Esophagus squamous epithelium (tissue), 5 donors: ENCODE measurements at regions not wholly inside any gene's neighbourhood (a gene's known extent, or its start where the extent isn't known, plus 50 kb on each side); places are given as distances from the start of the nearest gene placed in this dataset.

Experiments
- DNase-seq: peaks from one replicate; lab custom pipeline; 2025; lab: John Stamatoyannopoulos, UW
- H3K27ac ChIP-seq, 4 donors: fragments of 200-600 bp; sonication (generic); one replicate each; pipeline ENCODE4 v1.5.1; 2016 to 2019; ENCODE audit warnings: mild to moderate bottlenecking in 1 of 4
- H3K27me3 ChIP-seq, 4 donors: fragments of 200-600 bp; sonication (generic); 1 replicate in 3 of 4; 2 replicates in 1 of 4; pipeline versions ENCODE4 v1.5.1 to v1.6.0; 2017 to 2021; ENCODE audit warnings: antibody characterized with exemption in 1 of 4
- H3K36me3 ChIP-seq, 3 donors: fragments of 200-600 bp; sonication (generic); one replicate each; pipeline ENCODE4 v1.5.1; 2016 to 2019
- H3K4me1 ChIP-seq, 3 donors: fragments of 200-600 bp; sonication (generic); one replicate each; pipeline ENCODE4 v1.5.1; 2017 to 2019
- H3K4me3 ChIP-seq, 4 donors: fragments of 200-600 bp; sonication (generic); 1 replicate in 3 of 4; 2 replicates in 1 of 4; pipeline ENCODE4 v1.5.1; 2016 to 2019; ENCODE audit warnings: mild to moderate bottlenecking in 2 of 4, moderate library complexity in 1 of 4
- H3K9me3 ChIP-seq, 3 donors: fragments of 200-600 bp; sonication (generic); one replicate each; pipeline ENCODE4 v1.5.1; 2016 to 2019
- POLR2A ChIP-seq, 4 donors: fragments of 450-650 bp; IDR thresholded peaks; one replicate each; pipeline ENCODE4 v1.6.1; 2017; ENCODE audit warnings: antibody characterized with exemption in 4 of 4, mild to moderate bottlenecking in 4 of 4, moderate library complexity in 3 of 4
- WGBS, 2 donors: methylation state at CpG; one replicate each; pipeline ENCODE4 v1.1.5; 2018; 5-methylcytosine and 5-hydroxymethylcytosine counted together
- intact Hi-C: fragments of 100-400 bp; cut with DNase I; formaldehyde crosslinking; loops from one replicate; pipeline ENCODE4 v1.15.0; 2022
- TF ChIP-seq, protein P1 (sequence below), 6 experiments: fragments of 450-650 bp in 4 of 6; fragments of 200-600 bp in 2 of 6; sonication (generic) in 2 of 6; IDR thresholded peaks; one replicate each; pipeline ENCODE4 v1.5.1; 2016 to 2019; ENCODE audit warnings: antibody characterized with exemption in 6 of 6, mild to moderate bottlenecking in 4 of 6, moderate library complexity in 4 of 6
- donor health status: DM: yes; HTN: yes; CAD: no.

GRCh38 chr11:86185381-86185750 is 59.2 kb upstream of the EED start:
- Histone ChIP-seq H3K36me3 (no peaks in the 10 kb centered on the region), H3K9me3 (no peaks in the 10 kb centered on the region), H3K27ac (no peak overlapping the region), H3K27me3 (no peaks in the 10 kb centered on the region), H3K4me3 (no peak overlapping the region), H3K4me1 (peaks cover 0 to 14% (median 0%) of the 10 kb centered on the region in 3 donors)
- TF ChIP-seq POLR2A (IDR thresholded peaks at IDR 0.05): no peak
- TF ChIP-seq, protein P1, sequence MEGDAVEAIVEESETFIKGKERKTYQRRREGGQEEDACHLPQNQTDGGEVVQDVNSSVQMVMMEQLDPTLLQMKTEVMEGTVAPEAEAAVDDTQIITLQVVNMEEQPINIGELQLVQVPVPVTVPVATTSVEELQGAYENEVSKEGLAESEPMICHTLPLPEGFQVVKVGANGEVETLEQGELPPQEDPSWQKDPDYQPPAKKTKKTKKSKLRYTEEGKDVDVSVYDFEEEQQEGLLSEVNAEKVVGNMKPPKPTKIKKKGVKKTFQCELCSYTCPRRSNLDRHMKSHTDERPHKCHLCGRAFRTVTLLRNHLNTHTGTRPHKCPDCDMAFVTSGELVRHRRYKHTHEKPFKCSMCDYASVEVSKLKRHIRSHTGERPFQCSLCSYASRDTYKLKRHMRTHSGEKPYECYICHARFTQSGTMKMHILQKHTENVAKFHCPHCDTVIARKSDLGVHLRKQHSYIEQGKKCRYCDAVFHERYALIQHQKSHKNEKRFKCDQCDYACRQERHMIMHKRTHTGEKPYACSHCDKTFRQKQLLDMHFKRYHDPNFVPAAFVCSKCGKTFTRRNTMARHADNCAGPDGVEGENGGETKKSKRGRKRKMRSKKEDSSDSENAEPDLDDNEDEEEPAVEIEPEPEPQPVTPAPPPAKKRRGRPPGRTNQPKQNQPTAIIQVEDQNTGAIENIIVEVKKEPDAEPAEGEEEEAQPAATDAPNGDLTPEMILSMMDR (IDR thresholded peaks at IDR 0.05): no peak
- WGBS, 2 donors: 76 to 91% methylated on average over 2 of the region's 2 CpGs
- DNase-seq: no peak
- intact Hi-C loops: no loop called here

- intact Hi-C loops: no loop called here
- no peak for TF ChIP-seq POLR2A (IDR thresholded peaks at IDR 0.05)
- TF ChIP-seq, protein P1 (IDR thresholded peaks at IDR 0.05): no peak
- DNase-seq: no peak
- H3K9me3 ChIP-seq: no peaks in the 10 kb centered on the region
- no peaks in the 10 kb centered on the region for H3K36me3 ChIP-seq
- H3K27me3 ChIP-seq: no peaks in the 10 kb centered on the region
- 82 to 97% methylated on average over 3 to 4 of the region's 5 CpGs for WGBS, 2 donors
- H3K27ac ChIP-seq: no peak overlapping the region
- H3K4me3 ChIP-seq: no peak overlapping the region
- peaks cover 0 to 18% (median 0%) of the 10 kb centered on the region in 3 donors for H3K4me1 ChIP-seq
Measured at GRCh38 chr11:86184728-86185380, 59.7 kb upstream of the EED start.

GRCh38 chr11:86183694-86184093 is 60.9 kb upstream of the EED start:
- DNase-seq: no peak
- H3K27me3 ChIP-seq: no peaks in the 10 kb centered on the region
- no peak for TF ChIP-seq POLR2A (IDR thresholded peaks at IDR 0.05)
- TF ChIP-seq, protein P1 (IDR thresholded peaks at IDR 0.05): no peak
- no peaks in the 10 kb centered on the region for H3K9me3 ChIP-seq
- H3K36me3 ChIP-seq: no peaks in the 10 kb centered on the region
- H3K4me1 ChIP-seq: peaks cover 0 to 27% (median 4%) of the 10 kb centered on the region in 3 donors
- WGBS, 2 donors: 48 to 64% methylated on average over 2 of the region's 2 CpGs
- peak overlapping the region in 3 of 4 donors; percentile 20 to 51 (median 28) for H3K27ac ChIP-seq
- H3K4me3 ChIP-seq: no peak overlapping the region
- intact Hi-C loops: no loop called here

- H3K27ac ChIP-seq: peak overlapping the region in 3 of 4 donors; percentile 20 to 51 (median 28)
- no peak for TF ChIP-seq POLR2A (IDR thresholded peaks at IDR 0.05)
- TF ChIP-seq, protein P1 (IDR thresholded peaks at IDR 0.05): no peak
Measured at GRCh38 chr11:86182976-86183584, 61.5 kb upstream of the EED start.

GRCh38 chr11:86181379-86181778 is 63.2 kb upstream of the EED start:
- H3K4me3 ChIP-seq: no peak overlapping the region
- no peak for DNase-seq
- no peaks in the 10 kb centered on the region for H3K36me3 ChIP-seq
- H3K27me3 ChIP-seq: no peaks in the 10 kb centered on the region
- no peak overlapping the region for H3K27ac ChIP-seq
- peaks cover 3 to 27% (median 9%) of the 10 kb centered on the region in 3 donors for H3K4me1 ChIP-seq
- no peak for TF ChIP-seq POLR2A (IDR thresholded peaks at IDR 0.05)
- TF ChIP-seq, protein P1 (IDR thresholded peaks at IDR 0.05): no peak
- WGBS, 2 donors: 81 to 84% methylated on average over 4 of the region's 4 CpGs
- H3K9me3 ChIP-seq: no peaks in the 10 kb centered on the region
- intact Hi-C loops: no loop called here

More at GRCh38 chr11:86182976-86183584, 61.5 kb upstream of the EED start:
- Histone ChIP-seq H3K27me3 (no peaks in the 10 kb centered on the region), H3K4me1 (peaks cover 0 to 27% (median 6%) of the 10 kb centered on the region in 3 donors), H3K36me3 (no peaks in the 10 kb centered on the region), H3K4me3 (no peak overlapping the region), H3K9me3 (no peaks in the 10 kb centered on the region)
- intact Hi-C loops: no loop called here
- DNase-seq: no peak
- WGBS, 2 donors: 40 to 55% methylated on average over 8 of the region's 8 CpGs
